Activated T-cell treated with anti-CD3 and anti-CD28 coated beads for 48 hours (primary cell): ENCODE measurements at regions not wholly inside any gene's neighbourhood (a gene's known extent, or its start where the extent isn't known, plus 50 kb on each side); places are given as distances from the start of the nearest gene placed in this dataset.
"Not testable (repeated sequence)": the region's sequence is repeated elsewhere in the genome, so short reads cannot be mapped to it uniquely, and the experiment has no call there.

Source experiments
- DNase-seq: peaks from one replicate; pipeline ENCODE4 v3.0.0-alpha.2; 2020; ENCODE audit warnings: low read depth

- no peak for DNase-seq
Observed at GRCh38 chr2:195458936-195459335, 198.1 kb upstream of the SLC39A10 start.

- DNase-seq = no peak
Observed at GRCh38 chr2:195457873-195458272, 199.2 kb upstream of the SLC39A10 start.

GRCh38 chr2:195456771-195457170 is 200.3 kb upstream of the SLC39A10 start:
- DNase-seq = no peak

GRCh38 chr2:195451160-195451559 is 205.9 kb upstream of the SLC39A10 start:
- DNase-seq = no peak

GRCh38 chr2:195450552-195451113 is 206.4 kb upstream of the SLC39A10 start:
- DNase-seq = no peak

GRCh38 chr2:195447323-195447975 is 209.6 kb upstream of the SLC39A10 start:
- no peak for DNase-seq

GRCh38 chr2:195445639-195446038 is 211.4 kb upstream of the SLC39A10 start:
- DNase-seq = no peak

- no peak for DNase-seq
Observed at GRCh38 chr2:195443926-195444325, 213.1 kb upstream of the SLC39A10 start.

GRCh38 chr2:195442458-195443175 is 214.4 kb upstream of the SLC39A10 start:
- DNase-seq = no peak

GRCh38 chr2:195438692-195439091 is 218.3 kb upstream of the SLC39A10 start:
- DNase-seq = no peak

GRCh38 chr2:195437521-195437920 is 219.5 kb upstream of the SLC39A10 start:
- DNase-seq = no peak

GRCh38 chr2:195434346-195434745 is 222.7 kb upstream of the SLC39A10 start:
- no peak for DNase-seq

GRCh38 chr2:195433729-195434128 is 223.3 kb upstream of the SLC39A10 start:
- DNase-seq = not testable (repeated sequence)

- DNase-seq = no peak
Observed at GRCh38 chr2:195428673-195429072, 228.4 kb upstream of the SLC39A10 start.

GRCh38 chr2:195425328-195425727 is 231.7 kb upstream of the SLC39A10 start:
- no peak for DNase-seq

- no peak for DNase-seq
Observed at GRCh38 chr2:195419033-195419432, 238.0 kb upstream of the SLC39A10 start.

GRCh38 chr2:195414537-195415100 is 242.4 kb upstream of the SLC39A10 start:
- no peak for DNase-seq

GRCh38 chr2:195413944-195414343 is 243.1 kb upstream of the SLC39A10 start:
- no peak for DNase-seq

- DNase-seq = no peak
Observed at GRCh38 chr2:195413422-195413821, 243.6 kb upstream of the SLC39A10 start.

- DNase-seq = no peak
Observed at GRCh38 chr2:195411219-195411687, 245.8 kb upstream of the SLC39A10 start.

- no peak for DNase-seq
Observed at GRCh38 chr2:195410074-195410671, 246.9 kb upstream of the SLC39A10 start.

GRCh38 chr2:195408811-195409210 is 248.2 kb upstream of the SLC39A10 start:
- DNase-seq = no peak

- DNase-seq = no peak
Observed at GRCh38 chr2:195408196-195408595, 248.8 kb upstream of the SLC39A10 start.
